ENCODE measurements at regions not wholly inside any gene's neighbourhood (a gene's known extent, or its start where the extent isn't known, plus 50 kb on each side); places are given as distances from the start of the nearest gene placed in this dataset.
"Not testable (repeated sequence)": the region's sequence is repeated elsewhere in the genome, so short reads cannot be mapped to it uniquely, and the experiment has no call there.

- Histone ChIP-seq H3K4me1 (ENCODE audit: insufficient read depth) (peaks cover 4% of the 10 kb centered on the region), H3K9me2 (replicated peaks; ENCODE audit: insufficient read depth) (no peaks in the 10 kb centered on the region), H3K79me2 (no peaks in the 10 kb centered on the region), H3K4me3 (no peak overlapping the region), H4K20me1 (ENCODE audit: insufficient read depth, poor library complexity, severe bottlenecking) (no peaks in the 10 kb centered on the region), H3K27me3 (no peaks in the 10 kb centered on the region), H3K36me3 (replicated peaks; ENCODE audit: insufficient read depth, low read depth) (no peaks in the 10 kb centered on the region), H3K27ac (peak overlapping the region; percentile 76), H3K9me3 (ENCODE audit: low read depth) (no peaks in the 10 kb centered on the region), H2AFZ (peak overlapping the region; percentile 45), H3K4me2 (peak overlapping the region; percentile 8)
- TF ChIP-seq EZH2phosphoT487 (IDR thresholded peaks at IDR 0.05; ENCODE audit: low read depth, severe bottlenecking, unreplicated experiment), result no peak
- TF ChIP-seq, protein P1, sequence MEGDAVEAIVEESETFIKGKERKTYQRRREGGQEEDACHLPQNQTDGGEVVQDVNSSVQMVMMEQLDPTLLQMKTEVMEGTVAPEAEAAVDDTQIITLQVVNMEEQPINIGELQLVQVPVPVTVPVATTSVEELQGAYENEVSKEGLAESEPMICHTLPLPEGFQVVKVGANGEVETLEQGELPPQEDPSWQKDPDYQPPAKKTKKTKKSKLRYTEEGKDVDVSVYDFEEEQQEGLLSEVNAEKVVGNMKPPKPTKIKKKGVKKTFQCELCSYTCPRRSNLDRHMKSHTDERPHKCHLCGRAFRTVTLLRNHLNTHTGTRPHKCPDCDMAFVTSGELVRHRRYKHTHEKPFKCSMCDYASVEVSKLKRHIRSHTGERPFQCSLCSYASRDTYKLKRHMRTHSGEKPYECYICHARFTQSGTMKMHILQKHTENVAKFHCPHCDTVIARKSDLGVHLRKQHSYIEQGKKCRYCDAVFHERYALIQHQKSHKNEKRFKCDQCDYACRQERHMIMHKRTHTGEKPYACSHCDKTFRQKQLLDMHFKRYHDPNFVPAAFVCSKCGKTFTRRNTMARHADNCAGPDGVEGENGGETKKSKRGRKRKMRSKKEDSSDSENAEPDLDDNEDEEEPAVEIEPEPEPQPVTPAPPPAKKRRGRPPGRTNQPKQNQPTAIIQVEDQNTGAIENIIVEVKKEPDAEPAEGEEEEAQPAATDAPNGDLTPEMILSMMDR (IDR thresholded peaks at IDR 0.05; ENCODE audit: poor library complexity), result no peak
- no peak for TF ChIP-seq EZH2 (IDR thresholded peaks at IDR 0.05; ENCODE audit: borderline replicate concordance)
- peak; percentile 69 for DNase-seq (ENCODE audit: low spot score)
- 64% methylated on average over 4 of the region's 4 CpGs for WGBS (ENCODE audit: low lambda C conversion rate, missing lambda C conversion rate)
Observed at GRCh38 chr3:153980252-153980590, 141.0 kb upstream of the ARHGEF26 start.

- not testable (repeated sequence) for H3K4me2 ChIP-seq; H3K79me2 ChIP-seq; H3K27me3 ChIP-seq; DNase-seq (ENCODE audit: low spot score); H2AFZ ChIP-seq; H3K27ac ChIP-seq; H3K36me3 ChIP-seq (replicated peaks; ENCODE audit: insufficient read depth, low read depth); H3K9me3 ChIP-seq (ENCODE audit: low read depth); H4K20me1 ChIP-seq (ENCODE audit: insufficient read depth, poor library complexity, severe bottlenecking); H3K4me1 ChIP-seq (ENCODE audit: insufficient read depth); H3K4me3 ChIP-seq; H3K9me2 ChIP-seq (replicated peaks; ENCODE audit: insufficient read depth)
- WGBS (ENCODE audit: low lambda C conversion rate, missing lambda C conversion rate), result 100% methylated on average over 1 of the region's 1 CpG
- TF ChIP-seq, protein P1 (IDR thresholded peaks at IDR 0.05; ENCODE audit: poor library complexity), result peak; percentile 25
Observed at GRCh38 chr3:153997364-153997763, 123.8 kb upstream of the ARHGEF26 start.

- H3K27ac ChIP-seq, result no peak overlapping the region
- no peaks in the 10 kb centered on the region for H3K36me3 ChIP-seq (replicated peaks; ENCODE audit: insufficient read depth, low read depth)
- no peaks in the 10 kb centered on the region for H4K20me1 ChIP-seq (ENCODE audit: insufficient read depth, poor library complexity, severe bottlenecking)
- H2AFZ ChIP-seq, result no peak overlapping the region
- H3K27me3 ChIP-seq, result no peaks in the 10 kb centered on the region
- TF ChIP-seq EZH2phosphoT487 (IDR thresholded peaks at IDR 0.05; ENCODE audit: low read depth, severe bottlenecking, unreplicated experiment), result no peak
- TF ChIP-seq EZH2 (IDR thresholded peaks at IDR 0.05; ENCODE audit: borderline replicate concordance), result no peak
- TF ChIP-seq, protein P1 (IDR thresholded peaks at IDR 0.05; ENCODE audit: poor library complexity), result no peak
- H3K4me2 ChIP-seq, result no peak overlapping the region
- no peaks in the 10 kb centered on the region for H3K4me1 ChIP-seq (ENCODE audit: insufficient read depth)
- no peaks in the 10 kb centered on the region for H3K79me2 ChIP-seq
- H3K9me3 ChIP-seq (ENCODE audit: low read depth), result no peaks in the 10 kb centered on the region
- no peak overlapping the region for H3K4me3 ChIP-seq
- no peaks in the 10 kb centered on the region for H3K9me2 ChIP-seq (replicated peaks; ENCODE audit: insufficient read depth)
- no peak for DNase-seq (ENCODE audit: low spot score)
Observed at GRCh38 chr3:154003649-154004048, 117.5 kb upstream of the ARHGEF26 start.

- no peaks in the 10 kb centered on the region for H3K4me1 ChIP-seq (ENCODE audit: insufficient read depth)
- H3K27ac ChIP-seq, result no peak overlapping the region
- no peaks in the 10 kb centered on the region for H3K79me2 ChIP-seq
- WGBS (ENCODE audit: low lambda C conversion rate, missing lambda C conversion rate), result 81% methylated on average over 5 of the region's 5 CpGs
- no peak overlapping the region for H2AFZ ChIP-seq
- TF ChIP-seq EZH2 (IDR thresholded peaks at IDR 0.05; ENCODE audit: borderline replicate concordance) (no peak), EZH2phosphoT487 (IDR thresholded peaks at IDR 0.05; ENCODE audit: low read depth, severe bottlenecking, unreplicated experiment) (no peak)
- TF ChIP-seq, protein P1 (IDR thresholded peaks at IDR 0.05; ENCODE audit: poor library complexity), result no peak
- no peak overlapping the region for H3K4me2 ChIP-seq
- no peaks in the 10 kb centered on the region for H4K20me1 ChIP-seq (ENCODE audit: insufficient read depth, poor library complexity, severe bottlenecking)
- H3K27me3 ChIP-seq, result no peaks in the 10 kb centered on the region
- H3K4me3 ChIP-seq, result no peak overlapping the region
- DNase-seq (ENCODE audit: low spot score), result no peak
- no peaks in the 10 kb centered on the region for H3K36me3 ChIP-seq (replicated peaks; ENCODE audit: insufficient read depth, low read depth)
- no peaks in the 10 kb centered on the region for H3K9me3 ChIP-seq (ENCODE audit: low read depth)
- no peaks in the 10 kb centered on the region for H3K9me2 ChIP-seq (replicated peaks; ENCODE audit: insufficient read depth)
Observed at GRCh38 chr3:154011036-154011435, 110.2 kb upstream of the ARHGEF26 start.
